Panc1 (cell line): ENCODE measurements at regions not wholly inside any gene's neighbourhood (a gene's known extent, or its start where the extent isn't known, plus 50 kb on each side); places are given as distances from the start of the nearest gene placed in this dataset.

ENCODE experiments used
- ATAC-seq: fragments of 200-7000 bp; cut with Tn5 transposase; 2 replicates; pipeline ENCODE4 v1.9.1; 2020; ENCODE audit warnings: mild to moderate bottlenecking, moderate library complexity
- BruUV-seq: library from RNA; stranded (reverse); fragments of 400-500 nt; replicated peaks from 2 replicates; lab custom pipeline; 2021; lab: Mats Ljungman, UMichigan
- CTCF ChIA-PET: fragments of 300-600 bp; sonication (Branson Sonifier 250); formaldehyde crosslinking; loops from one replicate; lab custom pipeline; 2022; ENCODE audit warnings: antibody characterized with exemption; lab: Charles Lee
- POLR2A ChIA-PET: fragments of 300-600 bp; sonication (Branson Sonifier 250); formaldehyde crosslinking; loops from one replicate; lab custom pipeline; 2022; ENCODE audit warnings: antibody characterized with exemption; lab: Charles Lee
- DNase-seq: peaks from one replicate; pipeline ENCODE4 v3.0.0-alpha.2; 2010; ENCODE audit warnings: low read depth, low spot score
- H3K27ac ChIP-seq: 2 replicates; pipeline ENCODE4 v1.5.1; 2011; ENCODE audit warnings: mild to moderate bottlenecking, low read length, inconsistent platforms
- H3K27me3 ChIP-seq: fragments of 200-500 bp; sonication (Bioruptor generic); 2 replicates; pipeline ENCODE4 v1.6.0; 2014; ENCODE audit warnings: low read length, inconsistent platforms; ENCODE audit not compliant: control insufficient read depth, insufficient read depth
- H3K36me3 ChIP-seq: fragments of 200-500 bp; sonication (Bioruptor generic); 2 replicates; pipeline ENCODE4 v1.5.1; 2014; ENCODE audit warnings: inconsistent platforms, mild to moderate bottlenecking, low read length, moderate library complexity; ENCODE audit not compliant: control insufficient read depth, insufficient read depth
- H3K4me1 ChIP-seq: 2 replicates; pipeline ENCODE4 v1.5.1; 2011; ENCODE audit warnings: inconsistent platforms, mild to moderate bottlenecking, low read length, moderate library complexity; ENCODE audit not compliant: control insufficient read depth, insufficient read depth
- H3K4me3 ChIP-seq, 2 experiments: 2 replicates each; pipeline ENCODE4 v1.5.1; 2011 to 2012; ENCODE audit warnings: low read depth in 2 of 2, low read length in 2 of 2, mild to moderate bottlenecking in 2 of 2, inconsistent platforms in 1 of 2, moderate library complexity in 1 of 2
- H3K9me3 ChIP-seq: fragments of 200-500 bp; sonication (Bioruptor generic); 2 replicates; pipeline ENCODE4 v1.5.1; 2014; ENCODE audit warnings: low read depth, mild to moderate bottlenecking, inconsistent platforms, low read length, moderate library complexity; ENCODE audit not compliant: control insufficient read depth, insufficient read depth
- POLR2AphosphoS5 ChIP-seq: IDR thresholded peaks from 2 replicates; pipeline ENCODE4 v1.6.1; 2012; ENCODE audit warnings: mild to moderate bottlenecking, low read depth, low read length, moderate library complexity
- SIN3A ChIP-seq: IDR thresholded peaks from 2 replicates; pipeline ENCODE4 v1.6.1; 2012; ENCODE audit warnings: low read depth, mild to moderate bottlenecking, low read length, moderate library complexity, borderline replicate concordance; ENCODE audit not compliant: insufficient read depth
- TCF7L2 ChIP-seq: IDR thresholded peaks from 2 replicates; pipeline ENCODE4 v1.6.1; 2011; ENCODE audit warnings: mild to moderate bottlenecking, low read depth, low read length, inconsistent platforms
- in situ Hi-C: cut with HindIII; loops from 2 replicates; pipeline ENCODE4 v1.10.0; 2016; ENCODE audit warnings: low sequenced_read_pairs, low pct_unique_long_range_greater_than_20kb
- intact Hi-C: fragments of 100-400 bp; cut with micrococcal nuclease; formaldehyde crosslinking; loops from one replicate; pipeline ENCODE4 v1.10.0; 2022; ENCODE audit not compliant: unreplicated experiment
- TF ChIP-seq, protein P1 (sequence below), 2 experiments: IDR thresholded peaks; 2 replicates each; pipeline ENCODE4 v1.6.1; 2011 to 2012; ENCODE audit warnings: low read depth in 2 of 2, control low read depth in 1 of 2, low read length in 1 of 2, mild to moderate bottlenecking in 1 of 2, moderate library complexity in 1 of 2; ENCODE audit not compliant: insufficient read depth in 1 of 2
- TF ChIP-seq, protein P2 (sequence below): fragments of 450-650 bp; IDR thresholded peaks from 2 replicates; pipeline ENCODE4 v1.5.1; 2017; ENCODE audit warnings: mild to moderate bottlenecking

DNA sequence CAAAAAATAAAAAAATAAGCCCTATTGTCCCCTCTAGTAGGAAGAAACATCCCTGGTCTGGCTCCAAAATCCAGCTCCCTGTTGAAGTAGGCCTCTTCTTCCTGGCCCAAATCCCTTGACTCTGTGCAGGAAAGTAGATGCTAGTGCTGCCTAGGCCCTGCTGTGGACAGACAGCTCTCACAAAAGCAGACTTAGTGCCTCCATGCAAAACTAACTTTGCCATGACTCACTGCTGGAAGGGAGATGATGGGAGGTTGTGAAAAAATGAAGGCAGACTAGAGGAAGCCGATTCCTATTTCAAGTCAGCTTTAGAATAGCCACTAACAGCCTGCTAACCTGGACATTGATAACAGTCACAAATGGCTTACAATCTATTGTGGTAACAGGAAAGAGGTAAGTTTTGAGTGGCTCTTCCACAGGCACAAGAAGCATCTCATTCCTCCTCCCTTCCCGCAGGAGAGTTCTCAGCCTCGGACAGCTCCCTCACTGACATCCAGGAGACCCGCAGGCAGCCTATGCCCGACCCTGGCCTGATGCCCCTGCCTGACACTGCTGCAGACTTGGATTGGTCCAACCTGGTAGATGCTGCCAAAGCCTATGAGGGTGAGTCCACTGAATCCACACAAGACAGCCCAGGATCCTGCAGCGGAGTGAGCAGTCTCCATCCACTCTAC lies 198.9 kb upstream of the RGS6 start:
- Histone ChIP-seq H3K4me1 (no peaks in the 10 kb centered on the region), H3K36me3 (no peaks in the 10 kb centered on the region), H3K27me3 (no peaks in the 10 kb centered on the region), H3K4me3 (no peak overlapping the region), H3K27ac (no peak overlapping the region), H3K9me3 (no peaks in the 10 kb centered on the region)
- in situ Hi-C loops: no loop called here
- ChIA-PET POLR2A (no interaction called here), CTCF (interaction anchor here (0.5 kb wide), 1 partner anchor 12 kb away, joined by 3 read pairs; no protein-coding TSS in a partner anchor)
- no TSS peak for BruUV-seq
- ATAC-seq: no peak
- TF ChIP-seq, protein P1, sequence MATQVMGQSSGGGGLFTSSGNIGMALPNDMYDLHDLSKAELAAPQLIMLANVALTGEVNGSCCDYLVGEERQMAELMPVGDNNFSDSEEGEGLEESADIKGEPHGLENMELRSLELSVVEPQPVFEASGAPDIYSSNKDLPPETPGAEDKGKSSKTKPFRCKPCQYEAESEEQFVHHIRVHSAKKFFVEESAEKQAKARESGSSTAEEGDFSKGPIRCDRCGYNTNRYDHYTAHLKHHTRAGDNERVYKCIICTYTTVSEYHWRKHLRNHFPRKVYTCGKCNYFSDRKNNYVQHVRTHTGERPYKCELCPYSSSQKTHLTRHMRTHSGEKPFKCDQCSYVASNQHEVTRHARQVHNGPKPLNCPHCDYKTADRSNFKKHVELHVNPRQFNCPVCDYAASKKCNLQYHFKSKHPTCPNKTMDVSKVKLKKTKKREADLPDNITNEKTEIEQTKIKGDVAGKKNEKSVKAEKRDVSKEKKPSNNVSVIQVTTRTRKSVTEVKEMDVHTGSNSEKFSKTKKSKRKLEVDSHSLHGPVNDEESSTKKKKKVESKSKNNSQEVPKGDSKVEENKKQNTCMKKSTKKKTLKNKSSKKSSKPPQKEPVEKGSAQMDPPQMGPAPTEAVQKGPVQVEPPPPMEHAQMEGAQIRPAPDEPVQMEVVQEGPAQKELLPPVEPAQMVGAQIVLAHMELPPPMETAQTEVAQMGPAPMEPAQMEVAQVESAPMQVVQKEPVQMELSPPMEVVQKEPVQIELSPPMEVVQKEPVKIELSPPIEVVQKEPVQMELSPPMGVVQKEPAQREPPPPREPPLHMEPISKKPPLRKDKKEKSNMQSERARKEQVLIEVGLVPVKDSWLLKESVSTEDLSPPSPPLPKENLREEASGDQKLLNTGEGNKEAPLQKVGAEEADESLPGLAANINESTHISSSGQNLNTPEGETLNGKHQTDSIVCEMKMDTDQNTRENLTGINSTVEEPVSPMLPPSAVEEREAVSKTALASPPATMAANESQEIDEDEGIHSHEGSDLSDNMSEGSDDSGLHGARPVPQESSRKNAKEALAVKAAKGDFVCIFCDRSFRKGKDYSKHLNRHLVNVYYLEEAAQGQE (IDR thresholded peaks at IDR 0.05; ENCODE audit: insufficient read depth in 1 of 2, low read depth in 2 of 2, low read length in 1 of 2): no peak
- TF ChIP-seq POLR2AphosphoS5 (no peak), TCF7L2 (no peak), SIN3A (no peak)
- TF ChIP-seq, protein P2, sequence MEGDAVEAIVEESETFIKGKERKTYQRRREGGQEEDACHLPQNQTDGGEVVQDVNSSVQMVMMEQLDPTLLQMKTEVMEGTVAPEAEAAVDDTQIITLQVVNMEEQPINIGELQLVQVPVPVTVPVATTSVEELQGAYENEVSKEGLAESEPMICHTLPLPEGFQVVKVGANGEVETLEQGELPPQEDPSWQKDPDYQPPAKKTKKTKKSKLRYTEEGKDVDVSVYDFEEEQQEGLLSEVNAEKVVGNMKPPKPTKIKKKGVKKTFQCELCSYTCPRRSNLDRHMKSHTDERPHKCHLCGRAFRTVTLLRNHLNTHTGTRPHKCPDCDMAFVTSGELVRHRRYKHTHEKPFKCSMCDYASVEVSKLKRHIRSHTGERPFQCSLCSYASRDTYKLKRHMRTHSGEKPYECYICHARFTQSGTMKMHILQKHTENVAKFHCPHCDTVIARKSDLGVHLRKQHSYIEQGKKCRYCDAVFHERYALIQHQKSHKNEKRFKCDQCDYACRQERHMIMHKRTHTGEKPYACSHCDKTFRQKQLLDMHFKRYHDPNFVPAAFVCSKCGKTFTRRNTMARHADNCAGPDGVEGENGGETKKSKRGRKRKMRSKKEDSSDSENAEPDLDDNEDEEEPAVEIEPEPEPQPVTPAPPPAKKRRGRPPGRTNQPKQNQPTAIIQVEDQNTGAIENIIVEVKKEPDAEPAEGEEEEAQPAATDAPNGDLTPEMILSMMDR: no peak
- DNase-seq: no peak
- intact Hi-C loops: no loop called here

DNA sequence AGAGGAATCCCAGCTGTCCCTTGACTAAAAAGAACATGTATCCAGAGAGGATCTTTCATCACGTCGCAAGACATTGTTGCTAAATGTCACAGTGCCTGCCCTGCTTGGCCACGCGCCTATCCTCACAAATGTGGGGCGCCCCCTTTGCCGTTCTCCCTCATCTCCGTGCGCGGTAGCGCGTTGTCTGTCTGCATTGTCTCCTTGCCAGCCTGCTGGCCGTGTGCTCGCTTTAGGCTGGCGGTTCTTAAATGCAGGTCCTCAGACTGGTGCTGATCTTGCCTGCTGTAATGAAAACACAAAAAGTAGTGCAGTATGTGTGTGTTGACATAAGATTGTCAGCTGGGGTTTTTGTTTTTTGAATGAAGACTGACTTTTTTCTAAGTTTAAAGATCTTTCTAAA lies 198.2 kb upstream of the RGS6 start:
- ChIA-PET CTCF (no interaction called here), POLR2A (no interaction called here)
- no peaks in the 10 kb centered on the region for H3K36me3 ChIP-seq
- intact Hi-C loops (no loop called here), in situ Hi-C loops (no loop called here)
- H3K27me3 ChIP-seq: no peaks in the 10 kb centered on the region
- TF ChIP-seq, protein P2: no peak
- TF ChIP-seq, protein P1 (IDR thresholded peaks at IDR 0.05; ENCODE audit: insufficient read depth in 1 of 2, low read depth in 2 of 2, low read length in 1 of 2): no peak
- no peak for TF ChIP-seq TCF7L2
- no peak for TF ChIP-seq SIN3A
- TF ChIP-seq POLR2AphosphoS5: no peak
- no TSS peak for BruUV-seq
- no peak overlapping the region for H3K4me3 ChIP-seq
- H3K9me3 ChIP-seq: no peaks in the 10 kb centered on the region
- no peaks in the 10 kb centered on the region for H3K4me1 ChIP-seq
- ATAC-seq (no peak), DNase-seq (no peak)
- no peak overlapping the region for H3K27ac ChIP-seq
